ENCODE measurements at regions not wholly inside any gene's neighbourhood (a gene's known extent, or its start where the extent isn't known, plus 50 kb on each side); places are given as distances from the start of the nearest gene placed in this dataset.

- TF ChIP-seq ZFP30 (CRISPR knock-in tag; IDR thresholded peaks at IDR 0.05): no peak
- TF ChIP-seq BACH2 (CRISPR knock-in tag; IDR thresholded peaks at IDR 0.05; ENCODE audit: borderline replicate concordance): no peak
- no peak for TF ChIP-seq RARB (CRISPR knock-in tag; IDR thresholded peaks at IDR 0.05)
- TF ChIP-seq, protein P1, sequence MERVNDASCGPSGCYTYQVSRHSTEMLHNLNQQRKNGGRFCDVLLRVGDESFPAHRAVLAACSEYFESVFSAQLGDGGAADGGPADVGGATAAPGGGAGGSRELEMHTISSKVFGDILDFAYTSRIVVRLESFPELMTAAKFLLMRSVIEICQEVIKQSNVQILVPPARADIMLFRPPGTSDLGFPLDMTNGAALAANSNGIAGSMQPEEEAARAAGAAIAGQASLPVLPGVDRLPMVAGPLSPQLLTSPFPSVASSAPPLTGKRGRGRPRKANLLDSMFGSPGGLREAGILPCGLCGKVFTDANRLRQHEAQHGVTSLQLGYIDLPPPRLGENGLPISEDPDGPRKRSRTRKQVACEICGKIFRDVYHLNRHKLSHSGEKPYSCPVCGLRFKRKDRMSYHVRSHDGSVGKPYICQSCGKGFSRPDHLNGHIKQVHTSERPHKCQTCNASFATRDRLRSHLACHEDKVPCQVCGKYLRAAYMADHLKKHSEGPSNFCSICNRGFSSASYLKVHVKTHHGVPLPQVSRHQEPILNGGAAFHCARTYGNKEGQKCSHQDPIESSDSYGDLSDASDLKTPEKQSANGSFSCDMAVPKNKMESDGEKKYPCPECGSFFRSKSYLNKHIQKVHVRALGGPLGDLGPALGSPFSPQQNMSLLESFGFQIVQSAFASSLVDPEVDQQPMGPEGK (CRISPR knock-in tag; IDR thresholded peaks at IDR 0.05; ENCODE audit: borderline replicate concordance): no peak
- no peak for TF ChIP-seq CSDC2 (CRISPR knock-in tag; IDR thresholded peaks at IDR 0.05)
These were observed 53.2 kb upstream of the USPL1 start for GRCh38 chr13:30564489-30564888.
